Subcutaneous abdominal adipose tissue (tissue), 5 donors: ENCODE measurements at regions not wholly inside any gene's neighbourhood (a gene's known extent, or its start where the extent isn't known, plus 50 kb on each side); places are given as distances from the start of the nearest gene placed in this dataset.

ENCODE experiments used
- H3K27ac ChIP-seq: one replicate; pipeline ENCODE4 v1.7.0; 2013; ENCODE audit warnings: low read depth, mild to moderate bottlenecking, inconsistent platforms, low read length, moderate library complexity
- H3K27me3 ChIP-seq, 5 donors: one replicate each; pipeline ENCODE4 v1.7.0; 2013; ENCODE audit warnings: low read length in 5 of 5, inconsistent platforms in 1 of 5; ENCODE audit not compliant: control insufficient read depth in 5 of 5, insufficient read depth in 4 of 5
- H3K36me3 ChIP-seq, 5 donors: one replicate each; pipeline ENCODE4 v1.7.0; 2013; ENCODE audit warnings: low read length in 5 of 5; ENCODE audit not compliant: control insufficient read depth in 5 of 5, insufficient read depth in 5 of 5
- H3K4me1 ChIP-seq, 5 donors: one replicate each; pipeline ENCODE4 v1.7.0; 2013; ENCODE audit warnings: low read length in 5 of 5, mild to moderate bottlenecking in 3 of 5, moderate library complexity in 1 of 5; ENCODE audit not compliant: control insufficient read depth in 5 of 5, insufficient read depth in 5 of 5
- H3K4me3 ChIP-seq, 5 donors: one replicate each; pipeline ENCODE4 v1.7.0; 2013; ENCODE audit warnings: low read length in 5 of 5, low read depth in 1 of 5
- H3K9ac ChIP-seq, 5 donors: one replicate each; pipeline ENCODE4 v1.7.0; 2013; ENCODE audit warnings: low read length in 5 of 5, mild to moderate bottlenecking in 4 of 5, moderate library complexity in 3 of 5
- H3K9me3 ChIP-seq, 5 donors: one replicate each; pipeline ENCODE4 v1.7.0; 2013; ENCODE audit warnings: low read length in 5 of 5; ENCODE audit not compliant: control insufficient read depth in 5 of 5
- donor health status: healthy.
- donor health status: healthy.
- donor health status: healthy.
- donor health status: healthy.
- donor health status: healthy.

- H3K27ac ChIP-seq = no peak overlapping the region
- H3K4me3 ChIP-seq = no peak overlapping the region
- peaks cover 0 to 11% (median 9%) of the 10 kb centered on the region in 5 donors for H3K4me1 ChIP-seq
- H3K9ac ChIP-seq = no peak overlapping the region
- H3K27me3 ChIP-seq = no peaks in the 10 kb centered on the region
- no peaks in the 10 kb centered on the region for H3K9me3 ChIP-seq
- no peaks in the 10 kb centered on the region for H3K36me3 ChIP-seq
Measured at GRCh38 chr2:238703053-238703415, 144.9 kb upstream of the TWIST2 start.

GRCh38 chr2:238703436-238703835 lies 144.4 kb upstream of the TWIST2 start:
- no peaks in the 10 kb centered on the region for H3K27me3 ChIP-seq
- H3K9me3 ChIP-seq = no peaks in the 10 kb centered on the region
- no peak overlapping the region for H3K9ac ChIP-seq
- H3K4me1 ChIP-seq = peaks cover 0 to 11% (median 9%) of the 10 kb centered on the region in 5 donors
- H3K36me3 ChIP-seq = no peaks in the 10 kb centered on the region
- no peak overlapping the region for H3K27ac ChIP-seq
- H3K4me3 ChIP-seq = no peak overlapping the region

GRCh38 chr2:238704471-238705225 lies 143.2 kb upstream of the TWIST2 start:
- no peak overlapping the region for H3K9ac ChIP-seq
- H3K4me3 ChIP-seq = no peak overlapping the region
- no peaks in the 10 kb centered on the region for H3K36me3 ChIP-seq
- H3K4me1 ChIP-seq = peaks cover 0 to 14% (median 10%) of the 10 kb centered on the region in 5 donors
- no peaks in the 10 kb centered on the region for H3K9me3 ChIP-seq
- no peaks in the 10 kb centered on the region for H3K27me3 ChIP-seq
- no peak overlapping the region for H3K27ac ChIP-seq

DNA sequence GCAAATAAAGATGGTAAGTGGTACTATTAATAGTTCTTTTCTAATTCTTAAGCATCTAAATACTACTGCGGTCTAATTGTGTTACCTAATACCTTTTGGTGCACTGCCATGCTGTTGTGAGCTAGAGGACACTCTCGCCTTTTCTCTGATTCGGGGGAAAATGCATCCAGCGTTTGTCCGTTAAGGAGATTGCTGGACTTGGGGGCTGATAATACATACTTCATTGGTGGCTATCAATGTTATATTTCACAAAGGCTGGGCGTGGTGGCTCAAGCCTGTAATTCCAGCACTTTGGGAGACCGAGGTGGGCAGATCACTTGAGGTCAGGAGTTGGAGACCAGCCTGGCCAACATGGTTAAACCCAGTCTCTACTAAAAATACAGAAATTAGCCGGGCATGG lies 141.7 kb upstream of the TWIST2 start:
- Histone ChIP-seq H3K9me3 (no peaks in the 10 kb centered on the region), H3K27ac (no peak overlapping the region), H3K4me1 (peaks cover 0 to 16% (median 10%) of the 10 kb centered on the region in 5 donors), H3K36me3 (no peaks in the 10 kb centered on the region), H3K9ac (no peak overlapping the region), H3K4me3 (no peak overlapping the region), H3K27me3 (no peaks in the 10 kb centered on the region)

DNA sequence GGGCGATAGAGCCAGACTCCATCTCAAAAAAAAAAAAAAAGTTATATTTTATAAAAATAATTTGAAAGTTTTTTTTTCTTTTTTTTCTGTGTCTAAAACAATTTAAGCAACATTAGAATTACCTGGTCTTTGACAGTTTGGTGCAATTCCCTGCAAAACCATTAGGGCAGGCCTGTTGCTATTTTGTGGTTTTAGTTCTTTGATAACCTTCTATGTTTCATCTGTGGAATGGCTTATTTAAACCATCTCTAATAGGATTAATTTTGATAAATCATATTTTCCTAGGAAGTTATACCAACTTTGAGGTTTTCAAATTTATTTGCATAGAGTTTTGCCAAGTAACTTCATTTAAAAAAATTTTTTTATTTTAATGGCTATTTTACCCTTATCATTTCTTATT lies 141.2 kb upstream of the TWIST2 start:
- no peaks in the 10 kb centered on the region for H3K9me3 ChIP-seq
- H3K36me3 ChIP-seq = no peaks in the 10 kb centered on the region
- no peak overlapping the region for H3K27ac ChIP-seq
- no peaks in the 10 kb centered on the region for H3K27me3 ChIP-seq
- H3K9ac ChIP-seq = no peak overlapping the region
- peaks cover 0 to 16% (median 10%) of the 10 kb centered on the region in 5 donors for H3K4me1 ChIP-seq
- no peak overlapping the region for H3K4me3 ChIP-seq

DNA sequence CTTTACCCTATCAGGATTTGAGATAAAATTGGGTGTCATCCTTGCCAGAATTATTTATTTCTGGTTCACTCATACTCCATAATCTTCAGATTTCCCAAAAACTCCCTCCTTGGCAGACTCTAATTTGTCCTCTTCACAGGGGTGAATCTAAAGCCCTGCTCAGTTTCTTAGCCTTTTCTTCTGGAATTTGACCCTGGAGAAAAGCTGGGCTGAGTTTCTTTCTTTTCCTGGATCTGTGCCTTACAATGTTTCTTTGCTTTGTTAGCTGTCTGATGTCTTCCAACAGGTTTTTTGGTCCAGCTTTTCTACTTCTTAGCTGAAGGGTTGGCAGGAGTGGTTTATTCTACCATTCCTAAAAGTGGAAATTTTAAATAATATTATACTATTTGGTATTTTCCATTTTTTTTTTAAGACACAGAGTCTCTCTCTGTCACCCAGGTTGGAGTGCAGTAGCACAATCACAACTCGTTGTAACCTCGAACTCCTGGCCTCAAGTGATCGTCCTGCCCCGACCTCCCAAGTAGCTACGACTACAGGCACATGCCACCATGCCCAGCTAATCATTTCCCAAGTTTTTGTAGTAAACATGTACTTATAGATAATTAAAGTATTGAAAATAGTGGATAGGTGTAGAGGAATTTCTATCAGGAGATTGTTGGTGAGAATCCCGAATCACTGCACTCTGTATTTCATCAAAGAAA lies 138.4 kb upstream of the TWIST2 start:
- Histone ChIP-seq H3K36me3 (no peaks in the 10 kb centered on the region), H3K27ac (peak overlapping the region; percentile 15), H3K4me1 (peaks cover 0 to 19% (median 15%) of the 10 kb centered on the region in 5 donors), H3K9ac (no peak overlapping the region), H3K27me3 (no peaks in the 10 kb centered on the region), H3K9me3 (no peaks in the 10 kb centered on the region), H3K4me3 (no peak overlapping the region)

GRCh38 chr2:238710032-238710735 lies 137.7 kb upstream of the TWIST2 start:
- no peaks in the 10 kb centered on the region for H3K9me3 ChIP-seq
- H3K4me1 ChIP-seq = peaks cover 0 to 19% (median 15%) of the 10 kb centered on the region in 5 donors
- no peak overlapping the region for H3K4me3 ChIP-seq
- H3K36me3 ChIP-seq = no peaks in the 10 kb centered on the region
- no peaks in the 10 kb centered on the region for H3K27me3 ChIP-seq
- no peak overlapping the region for H3K9ac ChIP-seq
- no peak overlapping the region for H3K27ac ChIP-seq

DNA sequence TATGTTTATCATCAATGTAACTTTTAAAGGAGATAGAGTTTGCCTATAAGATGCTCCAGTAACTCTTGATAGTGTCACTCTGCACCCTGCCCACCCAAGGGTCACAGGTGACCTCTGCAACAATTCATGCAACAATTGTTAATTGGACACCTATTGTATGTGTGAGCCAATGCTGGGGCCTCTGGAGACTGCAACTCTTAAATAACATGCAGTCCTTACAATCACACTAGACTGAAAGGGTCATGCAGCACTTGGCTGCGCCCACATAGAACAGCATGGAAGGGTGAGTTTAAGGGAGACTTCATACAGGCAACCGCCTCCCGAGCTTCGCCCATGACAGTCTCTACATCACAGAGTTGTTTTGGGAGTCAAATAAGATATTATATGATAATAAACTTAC lies 137.1 kb upstream of the TWIST2 start:
- peaks cover 0 to 1% (median 0%) of the 10 kb centered on the region in 5 donors for H3K27me3 ChIP-seq
- no peaks in the 10 kb centered on the region for H3K9me3 ChIP-seq
- H3K4me1 ChIP-seq = peaks cover 0 to 19% (median 15%) of the 10 kb centered on the region in 5 donors
- H3K36me3 ChIP-seq = no peaks in the 10 kb centered on the region
- H3K9ac ChIP-seq = no peak overlapping the region
- H3K4me3 ChIP-seq = no peak overlapping the region
- no peak overlapping the region for H3K27ac ChIP-seq

DNA sequence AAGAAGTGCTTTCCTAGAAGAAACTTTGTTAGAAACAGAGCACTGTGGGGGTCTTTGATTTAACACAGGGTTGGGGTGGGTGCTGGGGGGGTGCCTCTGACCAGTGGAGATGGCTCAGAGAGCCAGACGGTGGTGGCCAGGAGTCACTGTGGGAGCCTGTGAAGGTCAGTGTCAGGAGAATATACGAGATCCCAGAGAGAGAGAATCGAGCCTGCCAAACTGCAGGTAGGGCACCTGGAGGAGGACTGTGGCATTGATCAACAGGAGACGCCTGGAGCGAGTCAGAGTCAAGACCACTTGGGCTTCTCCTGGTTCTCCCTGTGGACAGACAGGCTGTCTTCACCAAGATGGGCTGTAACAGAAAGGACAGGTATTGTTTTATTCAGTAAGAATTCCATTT lies 136.5 kb upstream of the TWIST2 start:
- peaks cover 0 to 19% (median 15%) of the 10 kb centered on the region in 5 donors for H3K4me1 ChIP-seq

GRCh38 chr2:238712011-238712410 lies 135.9 kb upstream of the TWIST2 start:
- Histone ChIP-seq H3K27me3 (peaks cover 0 to 7% (median 0%) of the 10 kb centered on the region in 5 donors), H3K36me3 (no peaks in the 10 kb centered on the region), H3K9ac (no peak overlapping the region), H3K4me3 (no peak overlapping the region), H3K4me1 (peaks cover 0 to 19% (median 15%) of the 10 kb centered on the region in 5 donors), H3K27ac (no peak overlapping the region), H3K9me3 (no peaks in the 10 kb centered on the region)

More for the DNA sequence above, 136.5 kb upstream of the TWIST2 start:
- Histone ChIP-seq H3K36me3 (no peaks in the 10 kb centered on the region), H3K9ac (no peak overlapping the region), H3K27me3 (peaks cover 0 to 3% (median 0%) of the 10 kb centered on the region in 5 donors), H3K27ac (no peak overlapping the region), H3K4me3 (no peak overlapping the region), H3K9me3 (no peaks in the 10 kb centered on the region)
